Erythroblast (primary cell): ENCODE measurements at regions not wholly inside any gene's neighbourhood (a gene's known extent, or its start where the extent isn't known, plus 50 kb on each side); places are given as distances from the start of the nearest gene placed in this dataset.

Experiments
- GATA1 ChIP-seq: IDR thresholded peaks from 2 replicates; pipeline ENCODE4 v1.6.1; 2011; ENCODE audit warnings: low read depth, mild to moderate bottlenecking, control low read depth, low read length, moderate library complexity
- POLR2A ChIP-seq: IDR thresholded peaks from 2 replicates; pipeline ENCODE4 v1.6.1; 2011; ENCODE audit warnings: mild to moderate bottlenecking, low read length

- TF ChIP-seq POLR2A (no peak), GATA1 (no peak)
Observed at GRCh38 chr12:82209533-82209932, 148.7 kb downstream of the CCDC59 start.
